ENCODE measurements at regions not wholly inside any gene's neighbourhood (a gene's known extent, or its start where the extent isn't known, plus 50 kb on each side); places are given as distances from the start of the nearest gene placed in this dataset.
A peak's percentile ranks its signal among the peaks of the same experiment; 100 is the strongest.
"Not testable (repeated sequence)": the region's sequence is repeated elsewhere in the genome, so short reads cannot be mapped to it uniquely, and the experiment has no call there.

GRCh38 chr3:194250098-194251002 is 100.8 kb downstream of the CPN2 start:
- no peak for DNase-seq

GRCh38 chr3:194251007-194251406 is 100.1 kb downstream of the CPN2 start:
- no peak for DNase-seq

DNA sequence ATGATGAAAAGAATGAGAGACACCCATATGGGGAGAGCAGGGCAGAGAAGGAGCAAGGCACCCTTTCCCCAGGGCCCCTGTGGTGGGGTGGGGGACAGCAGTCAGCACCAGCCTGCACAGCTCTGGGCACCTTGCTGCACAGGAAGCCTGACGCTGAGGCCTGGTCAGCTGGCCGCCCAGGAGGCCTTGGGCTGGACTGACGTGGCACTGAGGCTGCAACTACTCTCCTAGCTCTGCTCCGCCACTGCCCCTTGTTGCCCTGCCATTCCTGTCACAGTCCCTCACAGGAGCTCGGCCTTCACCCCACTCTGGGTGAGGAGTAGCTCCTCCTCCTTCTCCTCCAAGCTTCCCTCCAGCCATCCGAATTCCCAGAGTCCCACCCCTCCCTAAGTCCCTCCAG is 99.7 kb downstream of the CPN2 start:
- no peak for DNase-seq

- DNase-seq = peak; percentile 43
These were observed 99.1 kb downstream of the CPN2 start for GRCh38 chr3:194251891-194252560.

- no peak for DNase-seq
These were observed 97.9 kb downstream of the CPN2 start for GRCh38 chr3:194253270-194253669.

DNA sequence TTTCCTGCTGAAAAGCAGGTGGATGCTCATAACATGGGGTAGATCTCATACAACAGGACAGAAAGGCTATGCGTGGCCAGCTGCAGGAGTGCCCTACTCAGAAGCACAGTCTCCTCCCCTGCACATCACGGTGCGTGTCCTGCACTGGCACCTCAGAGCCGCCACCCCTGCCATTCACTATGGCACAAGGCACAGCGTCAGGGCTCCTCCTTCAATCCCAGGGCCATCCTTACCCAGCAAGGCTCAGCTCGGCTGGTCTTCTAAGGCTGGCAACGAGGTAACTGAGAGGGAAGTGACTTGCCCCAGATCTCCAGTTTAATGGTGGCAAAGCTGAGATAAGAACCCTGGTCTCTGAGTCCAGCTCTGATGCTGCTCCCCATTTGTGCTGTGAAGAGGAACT is 97.1 kb downstream of the CPN2 start:
- no peak for DNase-seq

DNA sequence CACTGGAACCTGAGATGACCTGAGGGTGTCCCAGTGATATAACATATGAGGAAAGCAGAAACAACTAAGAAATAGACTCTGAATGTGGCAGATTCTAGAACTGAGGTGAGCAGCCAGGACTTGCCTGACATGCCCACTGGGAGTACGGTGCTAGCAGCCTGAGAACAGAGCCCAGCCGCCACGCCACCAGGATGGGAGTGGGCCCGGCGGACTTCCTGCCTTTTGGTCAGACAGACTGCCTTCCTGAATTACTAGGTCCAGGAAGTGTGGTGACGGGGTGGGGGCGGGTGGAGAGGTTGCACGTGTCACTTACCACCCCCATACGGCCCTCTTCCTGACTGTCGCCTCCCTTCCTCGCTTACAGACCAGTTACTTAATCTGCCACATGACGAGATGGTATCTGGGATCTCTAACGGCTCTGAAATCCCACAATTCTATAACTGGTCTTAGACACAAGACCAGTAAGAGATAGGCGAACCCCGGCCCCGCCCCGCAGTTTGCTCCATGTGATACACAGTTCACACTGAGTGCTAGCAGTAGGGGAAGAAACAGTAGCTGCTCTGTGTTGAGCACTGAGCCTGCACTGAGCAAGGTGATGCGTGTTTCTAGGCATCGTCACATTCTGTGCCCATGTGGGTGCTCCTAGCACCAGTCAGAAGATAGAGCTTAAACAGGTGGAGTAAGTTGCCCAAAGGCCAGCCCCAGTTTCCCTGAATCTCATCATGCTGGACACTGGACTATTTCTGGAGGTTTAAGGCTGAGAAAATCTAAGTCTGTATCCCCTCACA is 95.7 kb downstream of the CPN2 start:
- DNase-seq = no peak

DNA sequence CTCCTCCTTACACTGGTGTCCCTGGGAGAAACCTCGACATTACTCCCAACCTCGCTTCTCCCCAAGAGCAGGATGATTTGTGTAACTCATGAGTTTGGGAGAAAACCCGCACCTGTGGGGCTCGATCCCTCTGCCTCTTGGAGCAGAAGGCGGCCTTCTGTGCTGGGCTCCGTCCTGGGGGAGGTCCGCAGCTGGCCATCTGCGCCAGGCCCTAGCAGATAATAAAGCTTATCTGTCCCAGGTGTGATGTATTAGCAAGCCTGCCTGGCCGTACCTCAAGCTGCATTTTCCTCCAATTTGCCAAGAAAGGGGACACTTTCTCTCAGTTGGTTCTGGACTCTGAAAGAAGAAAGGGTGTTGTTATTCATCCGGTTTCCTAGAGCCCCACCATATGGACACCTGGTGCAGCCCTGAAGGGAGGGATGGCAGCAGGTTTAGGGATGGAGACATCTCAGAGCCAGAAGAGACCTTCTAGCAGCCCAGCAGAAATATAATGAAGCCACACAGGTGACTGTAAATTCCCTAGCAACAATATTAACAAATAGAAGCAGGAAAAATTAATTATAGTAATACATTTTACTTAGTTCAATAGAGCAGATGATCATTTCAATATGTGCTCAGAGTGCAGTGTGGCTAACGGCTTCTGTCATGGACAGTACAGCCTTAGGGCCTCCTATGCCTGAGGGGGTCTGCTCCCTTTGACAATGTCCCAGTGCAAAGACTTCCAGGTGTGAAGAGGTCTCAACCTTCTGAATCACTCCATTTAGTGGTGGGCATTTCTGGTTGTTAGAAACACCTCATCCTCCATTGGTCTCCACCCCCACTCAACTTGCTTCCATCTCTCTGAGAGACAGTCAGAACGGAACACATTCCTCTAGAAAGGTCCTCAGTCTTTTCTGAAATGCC is 94.8 kb downstream of the CPN2 start:
- no peak for DNase-seq

- no peak for DNase-seq
These were observed 93.9 kb downstream of the CPN2 start for GRCh38 chr3:194257151-194257621.

GRCh38 chr3:194257916-194258668 is 93.0 kb downstream of the CPN2 start:
- no peak for DNase-seq

- DNase-seq = no peak
These were observed 91.0 kb downstream of the CPN2 start for GRCh38 chr3:194259982-194260766.

- no peak for DNase-seq
These were observed 89.5 kb downstream of the CPN2 start for GRCh38 chr3:194261581-194262063.

- no peak for DNase-seq
These were observed 88.8 kb downstream of the CPN2 start for GRCh38 chr3:194262176-194262924.

- no peak for DNase-seq
These were observed 88.2 kb downstream of the CPN2 start for GRCh38 chr3:194262925-194263305.

DNA sequence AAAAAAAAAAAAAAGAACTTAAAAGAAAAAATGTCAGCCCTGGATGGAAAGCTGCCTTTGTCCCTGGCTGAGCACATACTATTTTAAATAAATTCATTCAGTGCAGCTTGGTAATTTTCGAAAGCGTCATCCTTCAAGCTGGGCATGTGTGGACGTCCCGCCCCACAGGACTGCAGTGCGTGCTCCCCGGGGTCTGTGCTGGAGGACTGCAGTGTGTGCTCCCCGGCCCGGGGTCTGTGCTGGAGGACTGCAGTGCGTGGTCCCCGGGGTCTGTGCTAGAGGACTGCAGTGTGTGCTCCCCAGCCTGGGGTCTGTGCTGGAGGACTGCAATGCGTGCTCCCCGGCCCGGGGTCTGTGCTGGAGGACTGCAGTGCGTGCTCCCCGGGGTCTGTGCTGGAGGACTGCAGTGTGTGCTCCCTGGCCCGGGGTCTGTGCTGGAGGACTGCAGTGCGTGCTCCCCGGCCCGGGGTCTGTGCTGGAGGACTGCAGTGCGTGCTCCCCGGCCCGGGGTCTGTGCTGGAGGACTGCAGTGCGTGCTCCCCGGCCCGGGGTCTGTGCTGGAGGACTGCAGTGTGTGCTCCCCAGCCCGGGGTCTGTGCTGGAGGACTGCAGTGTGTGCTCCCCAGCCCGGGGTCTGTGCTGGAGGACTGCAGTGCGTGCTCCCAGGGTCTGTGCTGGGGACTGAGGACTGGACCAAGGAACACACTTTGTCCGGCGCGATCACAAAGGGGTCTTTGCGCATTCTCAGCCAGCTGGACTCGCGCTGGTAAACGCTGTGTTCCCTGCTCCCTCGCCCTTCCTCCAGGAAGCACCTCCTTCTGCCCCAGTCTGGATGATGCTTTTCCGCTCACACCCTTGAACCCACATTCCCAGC is 86.3 kb downstream of the CPN2 start:
- DNase-seq = not testable (repeated sequence)

DNA sequence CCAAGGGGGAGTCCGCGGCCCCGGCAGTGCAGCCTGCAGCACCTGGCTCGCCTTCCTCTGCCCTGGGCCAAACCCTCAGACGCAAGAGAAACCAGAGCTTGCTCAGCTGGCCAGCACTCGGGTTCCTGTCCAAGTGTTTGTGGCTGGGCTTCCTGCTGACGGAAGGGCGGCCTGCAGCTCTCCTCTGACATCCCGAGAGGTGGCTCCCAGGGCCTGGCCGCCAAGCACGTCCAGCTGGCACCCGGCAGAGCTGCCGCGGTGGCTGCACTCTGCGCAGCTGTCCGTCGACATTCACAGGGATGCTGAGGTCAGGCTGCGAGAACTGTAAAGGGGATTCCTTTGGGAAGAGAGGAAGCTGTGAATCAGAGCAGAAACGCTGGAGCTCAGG is 85.6 kb downstream of the CPN2 start:
- DNase-seq = no peak

DNA sequence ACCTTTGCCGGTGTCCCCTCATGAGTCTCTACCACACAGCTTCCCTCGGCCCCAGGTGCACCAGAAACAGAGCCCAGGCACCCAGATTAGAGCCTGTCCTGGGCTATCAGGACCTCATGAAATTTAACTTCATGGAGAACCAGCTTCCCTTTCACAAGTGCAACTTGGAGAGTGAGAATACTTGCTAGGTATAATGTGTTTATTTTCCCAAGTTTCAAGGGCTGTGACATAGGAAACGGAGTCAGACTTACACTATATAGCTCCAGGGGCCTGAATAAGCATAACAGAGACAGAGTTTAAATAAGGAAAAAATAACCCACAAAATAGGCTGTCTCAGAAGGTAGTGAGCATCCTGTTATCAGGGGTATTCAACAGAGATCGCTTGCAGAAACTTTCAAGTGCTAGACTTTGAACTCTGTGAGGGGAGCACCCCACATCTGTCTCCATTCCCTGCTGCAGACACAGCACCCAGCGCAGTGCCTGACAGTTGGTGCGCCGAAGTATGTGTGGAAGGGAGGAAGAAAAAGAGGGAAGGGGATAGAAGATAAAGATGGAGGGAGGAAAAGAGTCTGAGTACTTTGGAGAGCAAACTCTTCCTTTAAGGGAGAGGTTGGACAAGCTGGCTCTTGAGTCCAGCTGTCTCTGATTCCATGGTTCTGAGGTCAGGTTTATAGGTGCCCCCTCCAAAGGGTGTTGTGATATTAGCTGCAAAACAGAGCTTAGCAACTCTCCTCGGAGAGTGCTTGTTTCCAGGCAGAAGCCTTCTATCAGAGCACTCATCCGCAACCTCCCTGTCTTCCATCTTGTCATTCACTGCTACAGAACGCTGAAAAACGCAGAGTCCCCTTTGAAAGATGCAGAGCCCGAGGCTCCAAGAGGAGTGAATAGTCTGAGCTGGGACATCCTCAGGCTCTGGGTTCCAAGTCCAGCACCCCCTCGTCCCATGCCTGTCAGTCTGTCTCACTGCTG is 84.8 kb downstream of the CPN2 start:
- no peak for DNase-seq

Data from NCI-H187 treated with DMSO at 0.1 percent for 48 hours (cell line).